Stimulated activated CD8-positive, alpha-beta memory T cell treated with anti-CD3 and anti-CD28 coated beads, Interleukin-2, amount 100 ng/mL, for 48 hours (primary cell): ENCODE measurements at regions not wholly inside any gene's neighbourhood (a gene's known extent, or its start where the extent isn't known, plus 50 kb on each side); places are given as distances from the start of the nearest gene placed in this dataset.

Source experiments
- DNase-seq, 2 donors: peaks; one replicate each; pipeline ENCODE4 v3.0.0-alpha.2; 2020; ENCODE audit warnings: low read depth in 2 of 2

GRCh38 chr14:54127526-54127925 is 170.9 kb upstream of the BMP4 start:
- DNase-seq: no peak

DNA sequence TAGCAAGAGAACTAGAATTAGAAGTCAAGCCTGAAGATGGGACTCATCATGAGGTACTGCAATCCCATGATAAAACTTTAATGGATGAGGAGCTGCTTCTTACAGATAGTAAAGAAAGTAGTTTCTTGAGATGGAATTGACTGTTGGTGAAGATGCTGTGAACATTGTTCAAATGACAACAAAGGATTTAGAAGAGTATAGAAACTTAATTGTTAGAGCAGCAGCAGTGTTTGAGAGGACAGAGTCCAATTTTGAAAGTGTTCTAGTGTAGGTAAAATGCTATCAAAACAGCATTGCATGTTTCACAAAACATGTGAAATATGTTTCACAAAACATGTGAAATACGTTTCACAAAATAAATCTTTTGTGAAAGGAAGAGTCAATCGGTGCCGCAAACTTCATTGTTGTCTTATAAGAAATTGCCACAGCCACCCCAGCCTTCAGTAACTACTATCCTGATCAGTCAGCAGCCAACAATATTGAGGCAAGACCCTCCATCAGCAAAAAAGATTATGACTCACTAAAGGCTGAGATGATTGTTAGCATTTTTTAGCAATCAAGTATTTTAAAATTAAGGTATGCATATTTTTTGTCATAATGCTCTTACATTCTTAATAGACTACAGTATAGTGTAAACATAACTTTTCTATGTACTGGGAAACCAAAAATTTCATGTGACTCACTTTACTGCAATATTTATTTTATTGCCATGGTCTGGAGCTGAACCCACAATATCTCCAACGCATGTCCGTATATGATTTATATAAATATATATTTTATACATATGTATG is 173.4 kb upstream of the BMP4 start:
- DNase-seq: no peak

DNA sequence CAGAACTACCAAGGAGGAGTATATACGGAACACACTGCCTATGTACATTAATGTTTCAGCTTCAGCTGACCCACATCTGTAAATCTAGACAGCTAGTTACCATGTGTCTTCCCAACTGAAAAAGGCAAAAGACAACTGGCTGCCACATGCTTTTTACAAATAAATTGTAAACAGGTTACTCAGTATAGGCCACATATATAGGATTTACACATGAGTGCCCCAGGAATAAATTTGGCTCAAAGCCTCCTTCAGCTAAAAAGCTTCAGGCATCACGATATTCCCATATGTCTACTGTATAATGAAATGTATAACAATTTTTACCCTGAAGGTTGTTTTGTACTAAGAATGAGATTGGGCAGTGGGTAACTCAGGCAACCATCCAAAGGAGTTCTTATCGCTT is 175.9 kb upstream of the BMP4 start:
- DNase-seq: no peak

- no peak for DNase-seq
Observed at GRCh38 chr14:54133896-54134295, 177.3 kb upstream of the BMP4 start.

DNA sequence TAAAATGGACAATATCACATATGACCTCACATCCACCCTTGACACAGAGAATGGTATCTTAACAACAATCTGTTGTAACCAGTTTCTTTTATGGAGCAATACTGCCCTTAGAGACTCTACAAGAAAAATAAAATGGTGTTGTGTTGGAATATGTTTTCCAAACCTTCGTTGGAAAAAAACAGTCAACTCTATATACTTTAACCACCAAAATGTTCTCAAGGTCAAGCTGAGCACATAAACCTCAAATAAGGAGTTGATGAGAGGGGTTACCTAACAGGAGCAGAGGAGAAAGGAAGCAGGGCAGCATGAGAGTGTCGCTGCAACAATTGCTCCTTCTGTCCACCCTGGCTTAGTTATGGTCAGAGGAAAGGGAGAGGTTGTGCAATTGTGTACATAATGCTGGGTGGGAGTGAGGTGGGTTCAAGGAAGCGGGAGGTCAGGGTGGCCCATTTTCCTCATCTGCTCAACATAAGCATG is 179.2 kb upstream of the BMP4 start:
- DNase-seq: no peak

- DNase-seq: no peak
Observed at GRCh38 chr14:54136894-54137613, 180.4 kb upstream of the BMP4 start.

DNA sequence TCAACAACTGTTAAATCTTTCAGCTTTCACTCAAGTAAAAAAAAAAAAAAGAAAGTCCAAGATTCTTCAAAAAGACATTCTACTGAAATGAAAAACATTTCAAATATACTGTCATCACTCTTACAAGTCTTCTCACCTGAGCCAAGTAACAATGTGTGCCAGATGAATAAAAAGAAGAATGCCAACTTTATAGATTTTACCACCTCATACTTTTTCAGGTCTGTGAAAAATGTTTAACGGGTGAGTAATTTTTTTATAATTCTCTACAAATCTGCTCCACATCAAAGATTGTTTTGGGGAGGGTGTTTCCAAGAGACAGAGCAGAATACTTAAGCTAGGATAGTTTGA is 181.0 kb upstream of the BMP4 start:
- DNase-seq: no peak

DNA sequence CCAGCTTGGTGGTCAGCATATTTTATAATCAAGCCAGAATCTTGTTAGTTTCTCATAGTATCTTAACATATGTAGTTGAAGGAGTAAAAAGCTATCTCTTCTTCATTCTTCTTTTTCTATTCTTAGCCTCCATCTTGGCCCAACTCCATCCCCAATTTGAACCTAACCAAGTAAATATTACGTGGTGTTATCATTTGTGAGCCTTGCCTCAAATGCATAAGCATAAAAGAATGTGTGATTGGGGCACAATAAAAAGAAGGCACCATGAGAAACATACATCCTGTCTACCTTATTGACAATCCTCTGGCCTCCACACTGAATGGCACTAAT is 181.4 kb upstream of the BMP4 start:
- no peak for DNase-seq

- no peak for DNase-seq
Observed at GRCh38 chr14:54138354-54139038, 181.9 kb upstream of the BMP4 start.

GRCh38 chr14:54140551-54140950 is 183.9 kb upstream of the BMP4 start:
- DNase-seq: no peak

GRCh38 chr14:54146601-54147000 is 190.0 kb upstream of the BMP4 start:
- DNase-seq: no peak

GRCh38 chr14:54147282-54147681 is 190.7 kb upstream of the BMP4 start:
- DNase-seq: no peak

GRCh38 chr14:54147758-54148157 is 191.1 kb upstream of the BMP4 start:
- no peak for DNase-seq

- no peak for DNase-seq
Observed at GRCh38 chr14:54148251-54148650, 191.6 kb upstream of the BMP4 start.

DNA sequence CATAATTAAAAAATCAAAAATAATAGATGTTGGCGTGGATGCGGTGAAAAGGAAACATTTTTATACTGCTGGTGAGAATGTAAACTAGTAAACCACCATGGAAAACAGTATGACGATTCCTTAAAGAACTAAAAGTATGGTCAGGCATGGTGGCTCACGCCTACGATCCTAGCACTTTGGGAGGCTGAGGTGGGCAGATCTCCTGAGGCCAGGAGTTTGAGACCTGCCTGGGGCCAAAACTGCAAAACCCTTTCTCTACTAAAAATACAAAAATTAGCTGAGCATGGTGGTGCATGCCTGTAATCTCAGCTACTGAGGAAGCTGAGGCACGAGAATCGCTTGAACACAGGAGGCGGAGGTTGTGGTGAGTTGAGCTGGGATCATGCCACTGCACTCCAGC is 195.7 kb upstream of the BMP4 start:
- DNase-seq: no peak

- no peak for DNase-seq
Observed at GRCh38 chr14:54166049-54166950, 209.7 kb upstream of the BMP4 start.

DNA sequence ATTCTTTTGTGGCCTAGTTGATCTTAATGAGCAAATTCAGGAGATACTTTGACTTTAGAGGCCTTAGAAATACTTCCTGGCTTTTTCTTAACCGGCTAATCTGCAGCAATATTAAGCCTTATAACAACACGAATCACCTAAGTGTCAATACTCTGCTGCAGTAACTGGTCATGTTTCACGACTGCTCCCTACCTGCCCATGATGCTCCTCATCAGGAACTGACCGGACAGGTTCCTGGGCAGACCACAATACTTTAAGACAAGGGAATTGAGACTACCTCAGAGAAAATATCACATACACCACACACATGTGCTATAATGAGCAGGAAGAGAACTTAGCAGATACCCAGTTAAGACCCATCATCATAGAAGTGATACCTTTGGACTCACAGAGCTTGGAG is 211.9 kb upstream of the BMP4 start:
- no peak for DNase-seq

GRCh38 chr14:54169254-54169924 is 212.8 kb upstream of the BMP4 start:
- DNase-seq: no peak

DNA sequence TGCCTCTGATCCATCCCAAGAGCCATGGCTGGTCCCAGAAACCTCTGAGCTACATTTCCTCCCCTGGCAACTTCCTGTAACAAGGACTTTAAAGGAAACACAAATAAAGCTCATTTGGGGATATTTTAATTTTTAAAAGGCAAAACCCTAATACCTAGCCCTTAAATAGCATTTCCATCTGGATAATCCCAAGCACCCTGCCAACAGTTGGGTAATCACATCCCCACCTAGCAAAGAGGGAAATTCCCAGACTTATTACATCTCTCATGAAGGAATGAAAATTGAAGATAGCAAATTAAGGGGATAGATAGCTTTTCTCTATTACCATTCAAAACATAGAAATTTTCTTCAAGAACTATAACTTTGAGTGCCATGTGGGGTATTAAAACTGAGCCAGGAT is 213.7 kb upstream of the BMP4 start:
- no peak for DNase-seq

GRCh38 chr14:54172114-54172513 is 215.5 kb upstream of the BMP4 start:
- DNase-seq: no peak

- no peak for DNase-seq
Observed at GRCh38 chr14:54172562-54172961, 215.9 kb upstream of the BMP4 start.
